ENCODE measurements at regions not wholly inside any gene's neighbourhood (a gene's known extent, or its start where the extent isn't known, plus 50 kb on each side); places are given as distances from the start of the nearest gene placed in this dataset.

GRCh38 chr5:33231935-33232334 is 208.8 kb upstream of the TARS1 start:
- TF ChIP-seq POLR2A (IDR thresholded peaks at IDR 0.05; ENCODE audit: low read depth), result no peak
- TF ChIP-seq CTCF (IDR thresholded peaks at IDR 0.05), result no peak
- no peak for TF ChIP-seq EP300 (IDR thresholded peaks at IDR 0.05)

Data from esophagus muscularis mucosa (tissue), 4 donors.